ENCODE measurements at regions not wholly inside any gene's neighbourhood (a gene's known extent, or its start where the extent isn't known, plus 50 kb on each side); places are given as distances from the start of the nearest gene placed in this dataset.

- no peak for TF ChIP-seq JUND (IDR thresholded peaks at IDR 0.05; ENCODE audit: low read depth)
- in situ Hi-C loops (cut with HindIII; ENCODE audit: low pct_unique_long_range_greater_than_20kb, low sequenced_read_pairs), result no loop called here
- no peak for DNase-seq (ENCODE audit: low read depth in 1 of 2, low spot score in 1 of 2)
Observed at GRCh38 chr3:168436245-168436724, 340.6 kb upstream of the GOLIM4 start.

- in situ Hi-C loops (cut with HindIII; ENCODE audit: low pct_unique_long_range_greater_than_20kb, low sequenced_read_pairs), result no loop called here
Observed at GRCh38 chr3:168431491-168431890, 335.8 kb upstream of the GOLIM4 start.

GRCh38 chr3:168427835-168428475 is 332.2 kb upstream of the GOLIM4 start:
- in situ Hi-C loops (cut with HindIII; ENCODE audit: low pct_unique_long_range_greater_than_20kb, low sequenced_read_pairs), result no loop called here
- TF ChIP-seq JUND (IDR thresholded peaks at IDR 0.05; ENCODE audit: low read depth), result no peak
- DNase-seq (ENCODE audit: low read depth in 1 of 2, low spot score in 1 of 2), result no peak

More at GRCh38 chr3:168431491-168431890, 335.8 kb upstream of the GOLIM4 start:
- no peak for DNase-seq (ENCODE audit: low read depth in 1 of 2, low spot score in 1 of 2)
- no peak for TF ChIP-seq JUND (IDR thresholded peaks at IDR 0.05; ENCODE audit: low read depth)

- in situ Hi-C loops (cut with HindIII; ENCODE audit: low pct_unique_long_range_greater_than_20kb, low sequenced_read_pairs), result no loop called here
- no peak for TF ChIP-seq JUND (IDR thresholded peaks at IDR 0.05; ENCODE audit: low read depth)
- DNase-seq (ENCODE audit: low read depth in 1 of 2, low spot score in 1 of 2), result no peak
Observed at GRCh38 chr3:168427156-168427555, 331.4 kb upstream of the GOLIM4 start.

GRCh38 chr3:168425936-168426595 is 330.3 kb upstream of the GOLIM4 start:
- in situ Hi-C loops (cut with HindIII; ENCODE audit: low pct_unique_long_range_greater_than_20kb, low sequenced_read_pairs), result no loop called here
- TF ChIP-seq JUND (IDR thresholded peaks at IDR 0.05; ENCODE audit: low read depth), result no peak

DNA sequence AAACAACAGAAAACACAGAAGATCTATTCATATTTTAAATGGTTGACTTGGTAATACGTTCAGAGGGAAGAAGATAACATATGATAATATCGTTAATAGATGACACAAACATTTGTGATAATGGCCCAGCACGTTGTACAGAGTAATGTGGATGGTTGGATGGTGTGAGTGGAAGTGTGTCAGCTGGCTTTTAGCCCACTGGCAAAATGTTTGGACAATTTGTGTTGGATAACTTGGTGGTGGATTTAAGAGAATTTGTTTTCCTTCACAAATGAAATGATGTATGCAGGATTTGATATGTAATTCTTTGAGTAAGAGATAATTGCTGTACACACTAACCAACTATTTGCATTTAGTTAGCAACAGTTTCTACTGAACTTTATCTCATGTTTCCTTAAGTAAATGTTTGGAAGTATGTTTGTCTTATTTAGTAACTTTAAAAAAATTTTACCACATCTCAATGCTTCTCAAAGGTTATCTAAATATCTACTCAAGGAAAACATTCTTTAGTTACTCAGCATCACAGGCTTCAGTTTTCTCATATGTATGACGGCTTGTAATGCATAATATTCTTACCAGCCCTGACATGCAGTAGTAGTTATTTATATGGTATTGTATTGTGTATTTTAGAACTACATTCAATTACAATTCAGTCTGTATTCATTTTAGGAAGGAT is 328.5 kb upstream of the GOLIM4 start:
- DNase-seq (ENCODE audit: low read depth in 1 of 2, low spot score in 1 of 2), result peak in 1 of 2 experiments; percentile 44
- in situ Hi-C loops (cut with HindIII; ENCODE audit: low pct_unique_long_range_greater_than_20kb, low sequenced_read_pairs), result no loop called here
- TF ChIP-seq JUND (IDR thresholded peaks at IDR 0.05; ENCODE audit: low read depth), result no peak

More at GRCh38 chr3:168425936-168426595, 330.3 kb upstream of the GOLIM4 start:
- no peak for DNase-seq (ENCODE audit: low read depth in 1 of 2, low spot score in 1 of 2)

DNA sequence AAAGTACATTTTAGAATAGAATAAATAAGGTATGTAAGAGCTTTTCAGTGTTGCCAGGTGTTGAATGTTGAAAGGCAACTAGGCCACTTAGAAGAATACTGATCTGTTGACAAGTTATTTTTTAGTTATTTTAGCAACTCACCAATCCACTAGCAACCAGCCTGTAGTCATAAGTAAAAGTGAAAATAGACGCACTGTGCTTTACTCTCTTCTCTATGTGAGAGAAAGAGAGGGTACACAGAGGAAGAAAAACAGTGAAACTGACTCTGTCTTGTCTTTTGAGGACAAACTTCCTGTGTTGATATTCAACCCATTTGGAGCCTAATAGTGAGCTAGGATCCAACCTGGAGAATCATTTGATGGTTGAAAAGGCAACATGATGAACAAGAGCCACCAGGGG is 327.1 kb upstream of the GOLIM4 start:
- no peak for DNase-seq (ENCODE audit: low read depth in 1 of 2, low spot score in 1 of 2)
- no peak for TF ChIP-seq JUND (IDR thresholded peaks at IDR 0.05; ENCODE audit: low read depth)
- in situ Hi-C loops (cut with HindIII; ENCODE audit: low pct_unique_long_range_greater_than_20kb, low sequenced_read_pairs), result no loop called here

GRCh38 chr3:168419091-168419490 is 323.4 kb upstream of the GOLIM4 start:
- TF ChIP-seq JUND (IDR thresholded peaks at IDR 0.05; ENCODE audit: low read depth), result no peak
- DNase-seq (ENCODE audit: low read depth in 1 of 2, low spot score in 1 of 2), result no peak
- in situ Hi-C loops (cut with HindIII; ENCODE audit: low pct_unique_long_range_greater_than_20kb, low sequenced_read_pairs), result no loop called here

- in situ Hi-C loops (cut with HindIII; ENCODE audit: low pct_unique_long_range_greater_than_20kb, low sequenced_read_pairs), result no loop called here
- TF ChIP-seq JUND (IDR thresholded peaks at IDR 0.05; ENCODE audit: low read depth), result no peak
- DNase-seq (ENCODE audit: low read depth in 1 of 2, low spot score in 1 of 2), result peak in 1 of 2 experiments; percentile 64
Observed at GRCh38 chr3:168417016-168417415, 321.3 kb upstream of the GOLIM4 start.

- in situ Hi-C loops (cut with HindIII; ENCODE audit: low pct_unique_long_range_greater_than_20kb, low sequenced_read_pairs), result no loop called here
- no peak for TF ChIP-seq JUND (IDR thresholded peaks at IDR 0.05; ENCODE audit: low read depth)
- DNase-seq (ENCODE audit: low read depth in 1 of 2, low spot score in 1 of 2), result no peak
Observed at GRCh38 chr3:168416446-168416845, 320.7 kb upstream of the GOLIM4 start.

GRCh38 chr3:168414149-168414548 is 318.4 kb upstream of the GOLIM4 start:
- in situ Hi-C loops (cut with HindIII; ENCODE audit: low pct_unique_long_range_greater_than_20kb, low sequenced_read_pairs), result no loop called here
- no peak for TF ChIP-seq JUND (IDR thresholded peaks at IDR 0.05; ENCODE audit: low read depth)
- no peak for DNase-seq (ENCODE audit: low read depth in 1 of 2, low spot score in 1 of 2)

DNA sequence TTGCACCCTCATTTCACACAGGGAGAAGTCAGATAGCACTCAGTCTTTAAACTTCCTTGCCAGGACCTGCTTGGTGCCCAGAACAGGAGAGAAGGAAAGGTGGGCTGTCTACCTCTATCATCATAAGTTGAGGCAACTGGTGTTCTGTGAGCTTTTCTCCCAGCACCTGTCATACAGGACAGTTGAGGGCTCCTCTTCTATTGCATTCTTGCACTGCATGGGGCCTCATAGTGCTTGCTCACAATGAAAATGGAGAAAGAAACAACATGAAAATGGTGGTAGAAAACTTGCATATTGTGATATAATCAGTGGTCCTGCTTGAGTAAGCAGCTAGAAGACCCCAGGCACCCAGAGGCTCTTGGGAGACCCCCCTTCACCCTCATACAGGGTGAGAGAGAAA is 311.7 kb upstream of the GOLIM4 start:
- DNase-seq (ENCODE audit: low read depth in 1 of 2, low spot score in 1 of 2), result no peak
- TF ChIP-seq JUND (IDR thresholded peaks at IDR 0.05; ENCODE audit: low read depth), result no peak
- in situ Hi-C loops (cut with HindIII; ENCODE audit: low pct_unique_long_range_greater_than_20kb, low sequenced_read_pairs), result no loop called here

- TF ChIP-seq JUND (IDR thresholded peaks at IDR 0.05; ENCODE audit: low read depth), result no peak
- in situ Hi-C loops (cut with HindIII; ENCODE audit: low pct_unique_long_range_greater_than_20kb, low sequenced_read_pairs), result no loop called here
- no peak for DNase-seq (ENCODE audit: low read depth in 1 of 2, low spot score in 1 of 2)
Observed at GRCh38 chr3:168405288-168405687, 309.6 kb upstream of the GOLIM4 start.

Data from T47D (cell line).